GM12878 (cell line): ENCODE measurements at regions not wholly inside any gene's neighbourhood (a gene's known extent, or its start where the extent isn't known, plus 50 kb on each side); places are given as distances from the start of the nearest gene placed in this dataset.

Experiments used
- ATAC-seq: fragments of 200-7000 bp; cut with Tn5 transposase; 3 replicates; pipeline ENCODE4 v1.9.1; 2020; ENCODE audit warnings: mild to moderate bottlenecking, moderate library complexity
- BruUV-seq: library from RNA; stranded (reverse); fragments of 400-500 nt; replicated peaks from 2 replicates; lab custom pipeline; 2021; lab: Mats Ljungman, UMichigan
- CTCF ChIA-PET: fragments of 300-600 bp; sonication (Branson Sonifier 250); formaldehyde crosslinking; extraction: SDS; loops from one replicate; lab custom pipeline; 2021; ENCODE audit warnings: inconsistent platforms; lab: Yijun Ruan, JAX
- POLR2A ChIA-PET: fragments of 350-600 bp; formaldehyde crosslinking; extraction: SDS; loops from one replicate; lab custom pipeline; 2021; ENCODE audit warnings: inconsistent platforms; lab: Charles Lee
- RAD21 ChIA-PET: fragments of 300-600 bp; sonication (Branson Sonifier 250); formaldehyde crosslinking; loops from one replicate; lab custom pipeline; 2023; ENCODE audit warnings: antibody characterized with exemption; ENCODE audit not compliant: unreplicated experiment; lab: Charles Lee
- SMC1A ChIA-PET: fragments of 300-600 bp; sonication (Branson Sonifier 250); formaldehyde crosslinking; loops from one replicate; lab custom pipeline; 2023; ENCODE audit not compliant: unreplicated experiment, uncharacterized antibody; lab: Charles Lee
- DNase-seq: peaks from one replicate; pipeline ENCODE4 v3.0.0-alpha.2; 2011; ENCODE audit warnings: low read depth, low spot score
- FAIRE-seq: peaks from 3 replicates; lab custom pipeline; 2011; peaks lifted over from hg19 to GRCh38; lab: Jason Lieb, UNC
- H2AFZ ChIP-seq: 2 replicates; pipeline ENCODE4 v1.6.0; 2011; ENCODE audit warnings: low read depth, low read length, control low read depth; ENCODE audit not compliant: control insufficient read depth
- H3K27ac ChIP-seq: 2 replicates; pipeline ENCODE4 v1.5.1; 2011; ENCODE audit warnings: control low read depth; ENCODE audit not compliant: control insufficient read depth, insufficient read depth
- H3K27me3 ChIP-seq, 2 experiments: replicated peaks in 1 of 2; 2 replicates each; pipeline versions ENCODE4 v1.6.0 to v1.6.1; 2011; ENCODE audit warnings: low read length in 1 of 2; ENCODE audit not compliant: control insufficient read depth in 2 of 2, insufficient read depth in 2 of 2
- H3K36me3 ChIP-seq, 2 experiments: 2 replicates each; pipeline ENCODE4 v1.5.1; 2011; ENCODE audit warnings: low read length in 1 of 2; ENCODE audit not compliant: control insufficient read depth in 2 of 2, insufficient read depth in 2 of 2
- H3K4me1 ChIP-seq: 2 replicates; pipeline ENCODE4 v1.6.1; 2011; ENCODE audit warnings: mild to moderate bottlenecking, low read length, moderate library complexity, mixed read lengths; ENCODE audit not compliant: control insufficient read depth, insufficient read depth
- H3K4me2 ChIP-seq: 2 replicates; pipeline ENCODE4 v1.6.0; 2011; ENCODE audit warnings: control low read depth; ENCODE audit not compliant: control insufficient read depth, insufficient read depth
- H3K4me3 ChIP-seq: fragments of 200-600 bp; sonication (generic); 2 replicates; pipeline ENCODE4 v1.5.1; 2016
- H3K79me2 ChIP-seq: 2 replicates; pipeline ENCODE4 v1.6.0; 2011; ENCODE audit warnings: low read length; ENCODE audit not compliant: control insufficient read depth, insufficient read depth
- H3K9ac ChIP-seq: 2 replicates; pipeline ENCODE4 v1.8.0; 2011; ENCODE audit warnings: low read length, control low read depth, mixed read lengths; ENCODE audit not compliant: control insufficient read depth, insufficient read depth
- H3K9me3 ChIP-seq: replicated peaks from 3 replicates; pipeline ENCODE4 v1.5.1; 2011; ENCODE audit warnings: mild to moderate bottlenecking, low read length; ENCODE audit not compliant: control insufficient read depth, insufficient read depth
- H4K20me1 ChIP-seq: 2 replicates; pipeline ENCODE4 v1.6.0; 2011; ENCODE audit not compliant: control insufficient read depth, insufficient read depth
- ASH2L ChIP-seq: fragments of 300-600, 200-600 bp; sonication (generic); IDR thresholded peaks from 2 replicates; pipeline ENCODE4 v1.6.1; 2017; ENCODE audit warnings: low read depth, mild to moderate bottlenecking, borderline replicate concordance
- BRCA1 ChIP-seq: IDR thresholded peaks from 2 replicates; pipeline ENCODE4 v1.6.1; 2011; ENCODE audit warnings: low read depth, low read length, improper control_type of control experiment
- CHD1 ChIP-seq: IDR thresholded peaks from 2 replicates; pipeline ENCODE4 v1.6.1; 2012; ENCODE audit warnings: low read depth, low read length, improper control_type of control experiment
- CTCF ChIP-seq, 3 experiments: IDR thresholded peaks in 2 of 3; conservative IDR thresholded peaks in 1 of 3; 2 replicates each; pipeline ENCODE4 v1.5.1; 2011; ENCODE audit warnings: low read depth in 3 of 3, low read length in 3 of 3, mild to moderate bottlenecking in 3 of 3, control low read depth in 2 of 3, moderate library complexity in 2 of 3, inconsistent platforms in 1 of 3, mixed read lengths in 1 of 3; ENCODE audit not compliant: control insufficient read depth in 2 of 3, insufficient read depth in 1 of 3; ENCODE audit errors: extremely low read depth in 1 of 3
- DPF2 ChIP-seq: fragments of 450-650 bp; IDR thresholded peaks from 2 replicates; pipeline ENCODE4 v1.6.1; 2017; ENCODE audit warnings: mild to moderate bottlenecking
- EP300 ChIP-seq, 2 experiments: fragments of 150-350 bp in 1 of 2; IDR thresholded peaks; 2 replicates each; pipeline ENCODE4 v1.6.1; 2011 to 2012; ENCODE audit warnings: low read depth in 2 of 2, low read length in 2 of 2, borderline replicate concordance in 1 of 2, improper control_type of control experiment in 1 of 2, inconsistent platforms in 1 of 2; ENCODE audit not compliant: control insufficient read depth in 1 of 2
- FOXK2 ChIP-seq: fragments of 450-650 bp; IDR thresholded peaks from 2 replicates; pipeline ENCODE4 v1.6.1; 2017; ENCODE audit warnings: mild to moderate bottlenecking, moderate library complexity
- GATAD2B ChIP-seq: fragments of 450-650 bp; conservative IDR thresholded peaks from 2 replicates; pipeline ENCODE4 v1.6.1; 2017; ENCODE audit warnings: low read depth, mild to moderate bottlenecking, moderate library complexity
- JUND ChIP-seq: IDR thresholded peaks from 2 replicates; pipeline ENCODE4 v1.6.1; 2012; ENCODE audit warnings: low read depth, mild to moderate bottlenecking, low read length, improper control_type of control experiment, moderate library complexity
- MYB ChIP-seq: fragments of 150-350 bp; IDR thresholded peaks from 2 replicates; pipeline ENCODE4 v1.6.1; 2014; ENCODE audit warnings: mild to moderate bottlenecking, low read depth, low read length, borderline replicate concordance
- SIX5 ChIP-seq: IDR thresholded peaks from 2 replicates; pipeline ENCODE4 v1.6.1; 2011; ENCODE audit warnings: mild to moderate bottlenecking, low read depth, low read length, moderate library complexity; ENCODE audit not compliant: severe bottlenecking
- ZSCAN29 ChIP-seq: fragments of 450-650 bp; IDR thresholded peaks from 2 replicates; pipeline ENCODE4 v1.6.1; 2017; ENCODE audit warnings: mild to moderate bottlenecking, moderate library complexity
- ZZZ3 ChIP-seq: IDR thresholded peaks from 2 replicates; pipeline ENCODE4 v1.6.1; 2011; ENCODE audit warnings: low read depth; ENCODE audit not compliant: control insufficient read depth, insufficient read length
- WGBS: methylation state at CpG from one replicate; pipeline ENCODE4 v1.1.6; 2016; ENCODE audit warnings: low lambda C conversion rate; ENCODE audit not compliant: insufficient replicate concordance, insufficient coverage; ENCODE audit errors: missing lambda C conversion rate; 5-methylcytosine and 5-hydroxymethylcytosine counted together
- in situ Hi-C: fragments of 300-500 bp; cut with MboI; formaldehyde crosslinking; loops from 9 replicates; pipeline ENCODE4 v1.14.3; 2018; ENCODE audit warnings: mixed read lengths
- intact Hi-C: fragments of 100-400 bp; cut with micrococcal nuclease; formaldehyde crosslinking; loops from one replicate; pipeline ENCODE4 v1.14.2; 2022; ENCODE audit not compliant: unreplicated experiment
- TF ChIP-seq, protein P1 (sequence below): fragments of 450-650 bp; IDR thresholded peaks from 2 replicates; pipeline ENCODE4 v1.6.1; 2014; ENCODE audit warnings: mild to moderate bottlenecking

GRCh38 chr16:66170989-66171388 is 195.5 kb upstream of the CDH5 start:
- TF ChIP-seq, protein P1, sequence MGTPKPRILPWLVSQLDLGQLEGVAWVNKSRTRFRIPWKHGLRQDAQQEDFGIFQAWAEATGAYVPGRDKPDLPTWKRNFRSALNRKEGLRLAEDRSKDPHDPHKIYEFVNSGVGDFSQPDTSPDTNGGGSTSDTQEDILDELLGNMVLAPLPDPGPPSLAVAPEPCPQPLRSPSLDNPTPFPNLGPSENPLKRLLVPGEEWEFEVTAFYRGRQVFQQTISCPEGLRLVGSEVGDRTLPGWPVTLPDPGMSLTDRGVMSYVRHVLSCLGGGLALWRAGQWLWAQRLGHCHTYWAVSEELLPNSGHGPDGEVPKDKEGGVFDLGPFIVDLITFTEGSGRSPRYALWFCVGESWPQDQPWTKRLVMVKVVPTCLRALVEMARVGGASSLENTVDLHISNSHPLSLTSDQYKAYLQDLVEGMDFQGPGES: no peak
- TF ChIP-seq ZSCAN29: no peak
- no peak for TF ChIP-seq FOXK2
- no peak for TF ChIP-seq ZZZ3
- no peak for TF ChIP-seq DPF2
- TF ChIP-seq CHD1: no peak
- no peak for TF ChIP-seq MYB
- no peak for TF ChIP-seq EP300 (IDR thresholded peaks at IDR 0.05; ENCODE audit: borderline replicate concordance in 1 of 2, control insufficient read depth in 1 of 2, low read depth in 2 of 2, low read length in 2 of 2)
- TF ChIP-seq SIX5: no peak
- no peak for TF ChIP-seq GATAD2B
- TF ChIP-seq BRCA1: no peak
- TF ChIP-seq JUND: no peak
- no peak for TF ChIP-seq ASH2L
- no peak for TF ChIP-seq CTCF (IDR thresholded peaks at IDR 0.05 in 2 of 3, conservative IDR thresholded peaks at IDR 0.05 in 1 of 3; ENCODE audit: control insufficient read depth in 2 of 3, extremely low read depth in 1 of 3, insufficient read depth in 1 of 3, low read depth in 3 of 3, low read length in 3 of 3)
- TF ChIP-seq, all 136 proteins: peak for 0
- H3K79me2 ChIP-seq: no peaks in the 10 kb centered on the region
- CTCF ChIA-PET: no interaction called here
- RAD21 ChIA-PET: no interaction called here
- H3K9me3 ChIP-seq: no peaks in the 10 kb centered on the region
- H2AFZ ChIP-seq: no peak overlapping the region
- WGBS: 31% methylated on average over 3 of the region's 3 CpGs
- DNase-seq: no peak
- no peaks in the 10 kb centered on the region for H3K36me3 ChIP-seq
- no peaks in the 10 kb centered on the region for H4K20me1 ChIP-seq
- in situ Hi-C loops (no loop called here), intact Hi-C loops (no loop called here)
- ATAC-seq: no peak
- no peak overlapping the region for H3K4me2 ChIP-seq
- SMC1A ChIA-PET: no interaction called here
- no peak overlapping the region for H3K27ac ChIP-seq
- no peaks in the 10 kb centered on the region; a peak in 1 of 4 replicates for H3K27me3 ChIP-seq
- H3K4me1 ChIP-seq: no peaks in the 10 kb centered on the region
- POLR2A ChIA-PET: no interaction called here
- H3K9ac ChIP-seq: no peak overlapping the region
- BruUV-seq: no TSS peak
- FAIRE-seq: no peak
- no peak overlapping the region for H3K4me3 ChIP-seq
